ENCODE measurements at regions not wholly inside any gene's neighbourhood (a gene's known extent, or its start where the extent isn't known, plus 50 kb on each side); places are given as distances from the start of the nearest gene placed in this dataset.

DNA sequence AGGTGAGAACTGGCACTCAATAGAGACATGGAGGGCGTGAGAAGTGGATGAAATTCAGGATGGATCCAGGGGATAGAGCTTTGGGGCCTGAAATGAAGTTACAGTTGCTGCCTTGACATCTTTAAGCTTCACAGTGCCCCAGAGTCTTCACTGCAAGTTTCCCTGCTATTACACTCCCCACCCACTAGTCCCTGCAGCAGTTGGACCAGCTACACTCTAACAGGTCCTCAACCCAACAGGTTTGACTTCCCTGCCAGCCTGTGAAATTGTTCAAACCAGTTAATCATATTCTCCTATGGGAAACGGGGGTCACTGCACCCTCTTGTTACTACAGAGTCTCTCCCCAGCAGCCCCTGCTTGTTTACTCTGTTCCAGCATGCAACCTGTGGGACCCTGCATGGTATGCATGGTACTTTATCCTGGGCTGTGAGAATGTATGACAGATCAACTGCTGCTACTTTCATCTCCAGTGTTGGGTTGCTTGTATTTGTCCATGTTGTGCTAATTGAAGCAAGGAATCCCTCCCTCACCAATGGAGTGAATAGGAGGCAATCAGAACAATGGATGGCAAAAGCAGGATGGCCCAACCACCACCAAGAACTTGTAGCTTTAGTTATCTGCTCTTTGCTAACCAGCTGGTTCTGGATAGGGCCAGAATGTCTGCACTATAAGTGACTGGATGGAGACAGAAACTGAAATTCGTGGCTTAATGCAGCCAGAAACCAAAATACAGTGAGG, 314.2 kb downstream of the OLFM4 start:
- dilution Hi-C loops (cut with MboI; ENCODE audit: extremely low pct_ligation_motif_present, low sequenced_read_pairs) = no loop called here
- DNase-seq (ENCODE audit: low read depth, low spot score) (no peak), FAIRE-seq (no peak)
- H3K9ac ChIP-seq (ENCODE audit: control insufficient read depth, extremely low read depth, insufficient read depth, low read length) = no peak overlapping the region
- no peak overlapping the region for H3K27ac ChIP-seq (ENCODE audit: control insufficient read depth, insufficient read depth, low read length)
- H3K4me1 ChIP-seq (ENCODE audit: control insufficient read depth, extremely low read depth, insufficient read depth, low read length) = no peaks in the 10 kb centered on the region
- no peak overlapping the region for H2AFZ ChIP-seq (ENCODE audit: control insufficient read depth, low read length)
- no peaks in the 10 kb centered on the region for H4K20me1 ChIP-seq (ENCODE audit: control insufficient read depth, extremely low read depth, insufficient read depth, low read length)
- H3K4me2 ChIP-seq (ENCODE audit: control insufficient read depth, extremely low read depth, insufficient read depth, low read depth, low read length) = no peak overlapping the region
- H3K36me3 ChIP-seq (ENCODE audit: control insufficient read depth in 2 of 2, extremely low read depth in 1 of 2, insufficient read depth in 2 of 2, low read length in 2 of 2) = no peaks in the 10 kb centered on the region
- H3K9me1 ChIP-seq (ENCODE audit: control insufficient read depth, extremely low read depth, insufficient read depth, low read length) = no peaks in the 10 kb centered on the region
- H3K9me3 ChIP-seq (ENCODE audit: control insufficient read depth, low read depth, low read length) = no peaks in the 10 kb centered on the region
- TF ChIP-seq EZH2 (IDR thresholded peaks at IDR 0.05; ENCODE audit: low read length) = no peak
- TF ChIP-seq, protein P1, sequence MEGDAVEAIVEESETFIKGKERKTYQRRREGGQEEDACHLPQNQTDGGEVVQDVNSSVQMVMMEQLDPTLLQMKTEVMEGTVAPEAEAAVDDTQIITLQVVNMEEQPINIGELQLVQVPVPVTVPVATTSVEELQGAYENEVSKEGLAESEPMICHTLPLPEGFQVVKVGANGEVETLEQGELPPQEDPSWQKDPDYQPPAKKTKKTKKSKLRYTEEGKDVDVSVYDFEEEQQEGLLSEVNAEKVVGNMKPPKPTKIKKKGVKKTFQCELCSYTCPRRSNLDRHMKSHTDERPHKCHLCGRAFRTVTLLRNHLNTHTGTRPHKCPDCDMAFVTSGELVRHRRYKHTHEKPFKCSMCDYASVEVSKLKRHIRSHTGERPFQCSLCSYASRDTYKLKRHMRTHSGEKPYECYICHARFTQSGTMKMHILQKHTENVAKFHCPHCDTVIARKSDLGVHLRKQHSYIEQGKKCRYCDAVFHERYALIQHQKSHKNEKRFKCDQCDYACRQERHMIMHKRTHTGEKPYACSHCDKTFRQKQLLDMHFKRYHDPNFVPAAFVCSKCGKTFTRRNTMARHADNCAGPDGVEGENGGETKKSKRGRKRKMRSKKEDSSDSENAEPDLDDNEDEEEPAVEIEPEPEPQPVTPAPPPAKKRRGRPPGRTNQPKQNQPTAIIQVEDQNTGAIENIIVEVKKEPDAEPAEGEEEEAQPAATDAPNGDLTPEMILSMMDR (optimal IDR thresholded peaks at IDR 0.05 in 1 of 3, IDR thresholded peaks at IDR 0.05 in 1 of 3, conservative IDR thresholded peaks at IDR 0.05 in 1 of 3; ENCODE audit: extremely low read depth in 1 of 3, insufficient read depth in 2 of 3, low read length in 3 of 3) = no peak
- no peak overlapping the region for H3K4me3 ChIP-seq (ENCODE audit: control insufficient read depth in 2 of 3, extremely low read depth in 1 of 3, insufficient read depth in 2 of 3, low read depth in 1 of 3, low read length in 3 of 3)
- H3K27me3 ChIP-seq (ENCODE audit: control insufficient read depth, extremely low read depth, insufficient read depth, low read length) = no peaks in the 10 kb centered on the region
- no peaks in the 10 kb centered on the region for H3K79me2 ChIP-seq (ENCODE audit: control insufficient read depth, insufficient read depth, low read length)

GRCh38 chr13:53343361-53343744, 314.7 kb downstream of the OLFM4 start:
- Histone ChIP-seq H3K27ac (ENCODE audit: control insufficient read depth, insufficient read depth, low read length) (no peak overlapping the region), H3K36me3 (ENCODE audit: control insufficient read depth in 2 of 2, extremely low read depth in 1 of 2, insufficient read depth in 2 of 2, low read length in 2 of 2) (no peaks in the 10 kb centered on the region), H4K20me1 (ENCODE audit: control insufficient read depth, extremely low read depth, insufficient read depth, low read length) (no peaks in the 10 kb centered on the region), H3K4me1 (ENCODE audit: control insufficient read depth, extremely low read depth, insufficient read depth, low read length) (no peaks in the 10 kb centered on the region), H3K4me2 (ENCODE audit: control insufficient read depth, extremely low read depth, insufficient read depth, low read depth, low read length) (no peak overlapping the region), H3K9me1 (ENCODE audit: control insufficient read depth, extremely low read depth, insufficient read depth, low read length) (no peaks in the 10 kb centered on the region), H3K27me3 (ENCODE audit: control insufficient read depth, extremely low read depth, insufficient read depth, low read length) (no peaks in the 10 kb centered on the region), H3K79me2 (ENCODE audit: control insufficient read depth, insufficient read depth, low read length) (no peaks in the 10 kb centered on the region), H3K9ac (ENCODE audit: control insufficient read depth, extremely low read depth, insufficient read depth, low read length) (no peak overlapping the region), H2AFZ (ENCODE audit: control insufficient read depth, low read length) (no peak overlapping the region), H3K9me3 (ENCODE audit: control insufficient read depth, low read depth, low read length) (no peaks in the 10 kb centered on the region), H3K4me3 (ENCODE audit: control insufficient read depth in 2 of 3, extremely low read depth in 1 of 3, insufficient read depth in 2 of 3, low read depth in 1 of 3, low read length in 3 of 3) (no peak overlapping the region)
- no peak for DNase-seq (ENCODE audit: low read depth, low spot score)
- TF ChIP-seq, protein P1 (optimal IDR thresholded peaks at IDR 0.05 in 1 of 3, IDR thresholded peaks at IDR 0.05 in 1 of 3, conservative IDR thresholded peaks at IDR 0.05 in 1 of 3; ENCODE audit: extremely low read depth in 1 of 3, insufficient read depth in 2 of 3, low read length in 3 of 3) = no peak
- TF ChIP-seq EZH2 (IDR thresholded peaks at IDR 0.05; ENCODE audit: low read length) = no peak
- no peak for FAIRE-seq
- dilution Hi-C loops (cut with MboI; ENCODE audit: extremely low pct_ligation_motif_present, low sequenced_read_pairs) = no loop called here
